ENCODE measurements at regions not wholly inside any gene's neighbourhood (a gene's known extent, or its start where the extent isn't known, plus 50 kb on each side); places are given as distances from the start of the nearest gene placed in this dataset.

DNA sequence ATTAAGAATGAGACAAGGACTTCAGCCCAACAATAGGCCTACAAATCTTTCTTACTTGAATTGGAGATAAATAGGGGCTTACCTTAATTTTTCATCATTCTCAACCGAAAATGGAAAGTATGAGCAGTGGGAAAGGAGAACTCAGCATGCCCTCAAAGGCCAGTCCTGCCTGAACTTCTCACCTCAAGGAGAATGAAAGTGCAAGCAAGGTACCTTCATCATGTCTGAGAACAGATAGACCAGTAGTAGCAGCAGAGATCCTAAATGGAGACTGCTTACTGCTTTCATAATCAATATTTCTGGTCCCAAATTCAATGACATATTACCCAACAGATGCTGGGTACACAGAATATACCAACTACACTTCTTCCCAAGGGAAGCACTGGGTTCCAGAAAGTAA is 194.0 kb upstream of the SLITRK1 start:
- TF ChIP-seq, protein P1, sequence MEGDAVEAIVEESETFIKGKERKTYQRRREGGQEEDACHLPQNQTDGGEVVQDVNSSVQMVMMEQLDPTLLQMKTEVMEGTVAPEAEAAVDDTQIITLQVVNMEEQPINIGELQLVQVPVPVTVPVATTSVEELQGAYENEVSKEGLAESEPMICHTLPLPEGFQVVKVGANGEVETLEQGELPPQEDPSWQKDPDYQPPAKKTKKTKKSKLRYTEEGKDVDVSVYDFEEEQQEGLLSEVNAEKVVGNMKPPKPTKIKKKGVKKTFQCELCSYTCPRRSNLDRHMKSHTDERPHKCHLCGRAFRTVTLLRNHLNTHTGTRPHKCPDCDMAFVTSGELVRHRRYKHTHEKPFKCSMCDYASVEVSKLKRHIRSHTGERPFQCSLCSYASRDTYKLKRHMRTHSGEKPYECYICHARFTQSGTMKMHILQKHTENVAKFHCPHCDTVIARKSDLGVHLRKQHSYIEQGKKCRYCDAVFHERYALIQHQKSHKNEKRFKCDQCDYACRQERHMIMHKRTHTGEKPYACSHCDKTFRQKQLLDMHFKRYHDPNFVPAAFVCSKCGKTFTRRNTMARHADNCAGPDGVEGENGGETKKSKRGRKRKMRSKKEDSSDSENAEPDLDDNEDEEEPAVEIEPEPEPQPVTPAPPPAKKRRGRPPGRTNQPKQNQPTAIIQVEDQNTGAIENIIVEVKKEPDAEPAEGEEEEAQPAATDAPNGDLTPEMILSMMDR (conservative IDR thresholded peaks at IDR 0.05), result no peak
- TF ChIP-seq ZFX (IDR thresholded peaks at IDR 0.05), result no peak
